Cardiac muscle cell (in vitro differentiated cells and primary cell): ENCODE measurements at regions not wholly inside any gene's neighbourhood (a gene's known extent, or its start where the extent isn't known, plus 50 kb on each side); places are given as distances from the start of the nearest gene placed in this dataset.

Experiments used
- DNase-seq, 2 donors: peaks; one replicate each; pipeline versions ENCODE4 v3.0.0 to v3.0.0-alpha.2; 2010 to 2017; ENCODE audit warnings: low read depth in 1 of 2, low spot score in 1 of 2
- H3K27ac ChIP-seq: fragments of 200-600 bp; sonication (generic); 2 replicates; pipeline ENCODE4 v1.5.1; 2016
- H3K27me3 ChIP-seq: fragments of 200-600 bp; sonication (generic); 2 replicates; pipeline ENCODE4 v1.6.0; 2016; ENCODE audit warnings: control low read depth
- H3K36me3 ChIP-seq: fragments of 200-600 bp; sonication (generic); 2 replicates; pipeline ENCODE4 v1.5.1; 2016; ENCODE audit warnings: control low read depth
- H3K4me1 ChIP-seq: fragments of 200-600 bp; sonication (generic); 2 replicates; pipeline ENCODE4 v1.8.1; 2017; ENCODE audit warnings: low read depth, mild to moderate bottlenecking, mixed run types
- H3K4me3 ChIP-seq: fragments of 200-600 bp; sonication (generic); 2 replicates; pipeline ENCODE4 v1.5.1; 2016; ENCODE audit warnings: mild to moderate bottlenecking
- H3K9me3 ChIP-seq: fragments of 200-600 bp; sonication (generic); 2 replicates; pipeline ENCODE4 v1.5.1; 2017; ENCODE audit warnings: low read depth, mild to moderate bottlenecking, control low read depth
- CTCF ChIP-seq: IDR thresholded peaks from 2 replicates; pipeline ENCODE4 v1.5.1; 2012; ENCODE audit warnings: low read depth, mild to moderate bottlenecking, low read length

- Histone ChIP-seq H3K4me1 (no peaks in the 10 kb centered on the region), H3K9me3 (no peaks in the 10 kb centered on the region), H3K36me3 (no peaks in the 10 kb centered on the region), H3K4me3 (no peak overlapping the region), H3K27ac (no peak overlapping the region), H3K27me3 (no peaks in the 10 kb centered on the region)
- TF ChIP-seq CTCF = no peak
- DNase-seq = no peak
Measured at GRCh38 chr1:73821520-73821919, 376.5 kb downstream of the LRRIQ3 start.

GRCh38 chr1:73820843-73821242, 377.1 kb downstream of the LRRIQ3 start:
- TF ChIP-seq CTCF = no peak
- H3K9me3 ChIP-seq = no peaks in the 10 kb centered on the region
- no peaks in the 10 kb centered on the region for H3K36me3 ChIP-seq
- no peaks in the 10 kb centered on the region for H3K27me3 ChIP-seq
- no peak overlapping the region for H3K27ac ChIP-seq
- no peak overlapping the region for H3K4me3 ChIP-seq
- H3K4me1 ChIP-seq = no peaks in the 10 kb centered on the region
- DNase-seq = no peak

- DNase-seq = peak in 1 of 2 donors; percentile 56
- H3K27ac ChIP-seq = no peak overlapping the region
- no peak for TF ChIP-seq CTCF
Measured at GRCh38 chr1:73813716-73814115, 384.3 kb downstream of the LRRIQ3 start.

DNA sequence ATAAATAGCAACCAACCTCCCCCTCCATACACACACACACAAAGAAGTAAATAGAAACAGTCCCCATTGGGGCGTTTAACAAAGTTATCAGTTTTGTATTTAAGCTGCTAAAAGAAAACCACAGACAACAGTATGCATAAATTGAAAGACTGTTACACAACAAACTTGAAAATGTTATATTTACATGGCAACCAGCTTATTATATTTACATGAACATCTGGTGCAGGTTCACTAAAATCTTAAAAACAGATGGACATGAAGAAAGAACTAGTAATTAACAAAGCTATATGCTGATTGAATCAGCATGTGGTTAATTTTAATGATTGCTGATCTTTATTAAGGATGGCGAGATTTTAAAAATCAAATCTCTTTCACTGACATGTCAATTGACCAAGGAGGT, 384.7 kb downstream of the LRRIQ3 start:
- no peak for DNase-seq
- H3K27me3 ChIP-seq = no peaks in the 10 kb centered on the region
- TF ChIP-seq CTCF = no peak
- H3K4me3 ChIP-seq = no peak overlapping the region
- no peak overlapping the region for H3K27ac ChIP-seq
- no peaks in the 10 kb centered on the region for H3K4me1 ChIP-seq
- no peaks in the 10 kb centered on the region for H3K9me3 ChIP-seq
- H3K36me3 ChIP-seq = no peaks in the 10 kb centered on the region

More at GRCh38 chr1:73813716-73814115, 384.3 kb downstream of the LRRIQ3 start:
- Histone ChIP-seq H3K4me1 (no peaks in the 10 kb centered on the region), H3K9me3 (no peaks in the 10 kb centered on the region), H3K27me3 (no peaks in the 10 kb centered on the region), H3K4me3 (no peak overlapping the region), H3K36me3 (no peaks in the 10 kb centered on the region)

GRCh38 chr1:73811798-73812197, 386.2 kb downstream of the LRRIQ3 start:
- TF ChIP-seq CTCF = no peak
- no peak overlapping the region for H3K27ac ChIP-seq
- no peaks in the 10 kb centered on the region for H3K27me3 ChIP-seq
- no peak for DNase-seq
- no peaks in the 10 kb centered on the region for H3K4me1 ChIP-seq
- no peaks in the 10 kb centered on the region for H3K9me3 ChIP-seq
- H3K4me3 ChIP-seq = no peak overlapping the region
- H3K36me3 ChIP-seq = no peaks in the 10 kb centered on the region

GRCh38 chr1:73804935-73805334, 393.0 kb downstream of the LRRIQ3 start:
- H3K9me3 ChIP-seq = no peaks in the 10 kb centered on the region
- H3K27ac ChIP-seq = no peak overlapping the region
- H3K4me3 ChIP-seq = no peak overlapping the region
- no peaks in the 10 kb centered on the region for H3K4me1 ChIP-seq
- H3K27me3 ChIP-seq = no peaks in the 10 kb centered on the region
- no peak for DNase-seq
- TF ChIP-seq CTCF = no peak
- H3K36me3 ChIP-seq = no peaks in the 10 kb centered on the region
